Nephron progenitor cell (in vitro differentiated cells): ENCODE measurements at regions not wholly inside any gene's neighbourhood (a gene's known extent, or its start where the extent isn't known, plus 50 kb on each side); places are given as distances from the start of the nearest gene placed in this dataset.
A peak's percentile ranks its signal among the peaks of the same experiment; 100 is the strongest.
"Not testable (repeated sequence)": the region's sequence is repeated elsewhere in the genome, so short reads cannot be mapped to it uniquely, and the experiment has no call there.

ENCODE experiments used
- DNase-seq: peaks from one replicate; pipeline ENCODE4 v3.0.0; 2021
- H3K27ac Mint-ChIP-seq: 2 replicates; pipeline ENCODE4 v1.8.0; 2021; ENCODE audit warnings: mild to moderate bottlenecking, moderate library complexity, mixed read lengths
- H3K27me3 Mint-ChIP-seq: 2 replicates; pipeline ENCODE4 v1.8.0; 2021; ENCODE audit warnings: mild to moderate bottlenecking, low read depth, mixed read lengths; ENCODE audit not compliant: poor library complexity
- H3K36me3 Mint-ChIP-seq: 2 replicates; pipeline ENCODE4 v1.8.0; 2021; ENCODE audit warnings: low read depth, mixed read lengths
- H3K4me1 Mint-ChIP-seq: 2 replicates; pipeline ENCODE4 v1.8.0; 2021; ENCODE audit warnings: mixed read lengths
- H3K4me3 Mint-ChIP-seq: 2 replicates; pipeline ENCODE4 v1.8.0; 2021; ENCODE audit warnings: mild to moderate bottlenecking, moderate library complexity, mixed read lengths
- H3K9me3 Mint-ChIP-seq: 2 replicates; pipeline ENCODE4 v1.8.0; 2021; ENCODE audit warnings: mild to moderate bottlenecking, moderate library complexity, mixed read lengths
- TF ChIP-seq, protein P1 (sequence below): fragments of 200-600 bp; sonication (generic); IDR thresholded peaks from 2 replicates; pipeline ENCODE4 v1.5.0; 2021; ENCODE audit warnings: antibody characterized with exemption

DNA sequence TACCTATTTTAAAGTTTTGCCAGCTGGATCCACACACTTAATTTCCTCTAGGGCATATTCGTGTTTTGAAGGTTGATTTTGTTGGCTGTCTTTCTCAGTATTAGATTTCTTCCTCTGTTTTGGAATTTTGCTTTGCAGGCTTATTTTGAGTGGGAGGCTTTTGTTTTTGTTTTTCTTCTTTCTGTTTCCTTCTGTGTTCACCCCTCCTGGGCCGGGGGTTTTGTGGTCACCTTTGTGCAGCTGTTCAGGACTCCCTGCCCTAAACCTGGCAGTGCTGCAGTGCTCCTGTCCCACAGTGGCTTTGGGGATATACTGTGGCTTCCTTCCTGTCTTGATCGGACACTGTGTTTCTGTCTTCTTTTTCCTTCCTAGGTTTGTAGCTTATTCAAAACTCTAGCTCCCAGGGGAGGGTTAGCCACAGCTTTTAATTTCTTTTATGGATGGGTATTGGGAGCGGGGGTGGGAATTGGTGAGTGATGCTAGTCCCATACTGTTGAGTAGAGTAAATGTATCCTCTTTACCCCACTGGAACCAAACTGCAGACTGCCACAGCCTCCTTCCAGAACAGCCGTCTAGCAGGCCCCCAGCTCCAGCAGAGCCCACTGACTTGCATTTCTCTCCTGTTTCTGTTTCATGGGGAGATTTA, 228.7 kb upstream of the FZD8 start:
- H3K27ac Mint-ChIP-seq, result peak overlapping the region; percentile 90
- H3K36me3 Mint-ChIP-seq, result peaks cover 4% of the 10 kb centered on the region
- peaks cover 3% of the 10 kb centered on the region for H3K27me3 Mint-ChIP-seq
- H3K4me3 Mint-ChIP-seq, result no peak overlapping the region
- peaks cover 55% of the 10 kb centered on the region for H3K4me1 Mint-ChIP-seq
- no peak for DNase-seq
- peaks cover 4% of the 10 kb centered on the region for H3K9me3 Mint-ChIP-seq
- TF ChIP-seq, protein P1, sequence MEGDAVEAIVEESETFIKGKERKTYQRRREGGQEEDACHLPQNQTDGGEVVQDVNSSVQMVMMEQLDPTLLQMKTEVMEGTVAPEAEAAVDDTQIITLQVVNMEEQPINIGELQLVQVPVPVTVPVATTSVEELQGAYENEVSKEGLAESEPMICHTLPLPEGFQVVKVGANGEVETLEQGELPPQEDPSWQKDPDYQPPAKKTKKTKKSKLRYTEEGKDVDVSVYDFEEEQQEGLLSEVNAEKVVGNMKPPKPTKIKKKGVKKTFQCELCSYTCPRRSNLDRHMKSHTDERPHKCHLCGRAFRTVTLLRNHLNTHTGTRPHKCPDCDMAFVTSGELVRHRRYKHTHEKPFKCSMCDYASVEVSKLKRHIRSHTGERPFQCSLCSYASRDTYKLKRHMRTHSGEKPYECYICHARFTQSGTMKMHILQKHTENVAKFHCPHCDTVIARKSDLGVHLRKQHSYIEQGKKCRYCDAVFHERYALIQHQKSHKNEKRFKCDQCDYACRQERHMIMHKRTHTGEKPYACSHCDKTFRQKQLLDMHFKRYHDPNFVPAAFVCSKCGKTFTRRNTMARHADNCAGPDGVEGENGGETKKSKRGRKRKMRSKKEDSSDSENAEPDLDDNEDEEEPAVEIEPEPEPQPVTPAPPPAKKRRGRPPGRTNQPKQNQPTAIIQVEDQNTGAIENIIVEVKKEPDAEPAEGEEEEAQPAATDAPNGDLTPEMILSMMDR, result no peak

DNA sequence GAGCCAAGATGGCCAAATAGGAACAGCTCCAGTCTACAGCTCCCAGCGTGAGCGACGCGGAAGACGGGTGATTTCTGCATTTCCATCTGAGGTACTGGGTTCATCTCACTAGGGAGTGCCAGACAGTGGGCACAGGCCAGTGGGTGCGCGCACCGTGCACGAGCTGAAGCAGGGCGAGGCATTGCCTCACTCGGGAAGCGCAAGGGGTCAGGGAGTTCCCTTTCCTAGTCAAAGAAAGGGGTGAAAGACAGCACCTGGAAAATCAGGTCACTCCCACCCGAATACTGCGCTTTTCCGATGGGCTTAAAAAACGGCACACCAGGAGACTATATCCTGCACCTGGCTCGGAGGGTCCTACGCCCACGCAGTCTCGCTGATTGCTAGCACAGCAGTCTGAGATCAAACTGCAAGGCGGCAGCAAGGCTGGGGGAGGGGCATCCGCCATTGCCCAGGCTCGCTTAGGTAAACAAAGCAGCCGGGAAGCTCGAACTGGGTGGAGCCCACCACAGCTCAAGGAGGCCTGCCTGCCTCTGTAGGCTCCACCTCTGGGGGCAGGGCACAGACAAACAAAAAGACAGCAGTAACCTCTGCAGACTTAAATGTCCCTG, 216.7 kb upstream of the FZD8 start:
- peak overlapping the region; percentile 45 for H3K27ac Mint-ChIP-seq
- H3K4me1 Mint-ChIP-seq, result peaks cover 12% of the 10 kb centered on the region
- H3K27me3 Mint-ChIP-seq, result not testable (repeated sequence)
- peaks cover 39% of the 10 kb centered on the region for H3K9me3 Mint-ChIP-seq
- peak overlapping the region; percentile 72 for H3K4me3 Mint-ChIP-seq
- DNase-seq, result peak; percentile 46
- H3K36me3 Mint-ChIP-seq, result peaks cover 14% of the 10 kb centered on the region

DNA sequence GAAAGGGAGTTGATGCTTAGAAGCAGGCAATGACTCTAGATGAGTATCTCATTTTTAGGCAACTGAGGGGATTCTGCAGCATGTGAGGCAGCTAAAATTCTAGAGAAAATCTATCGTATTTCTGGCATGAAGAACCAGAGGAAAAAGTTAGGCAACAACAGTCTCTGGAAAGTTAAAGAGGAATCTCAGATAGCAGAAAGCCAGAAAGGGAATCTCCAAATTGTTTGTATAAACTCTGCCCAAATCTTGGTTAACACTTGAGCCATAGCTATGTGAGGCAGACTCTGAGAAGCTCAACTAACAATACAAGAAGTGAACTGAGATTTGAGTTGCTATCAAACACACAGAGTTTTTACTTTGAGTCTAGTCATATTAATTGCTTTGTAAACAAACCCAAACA, 215.8 kb upstream of the FZD8 start:
- Mint-ChIP-seq H3K9me3 (peaks cover 37% of the 10 kb centered on the region), H3K27me3 (no peaks in the 10 kb centered on the region), H3K36me3 (peaks cover 14% of the 10 kb centered on the region), H3K4me3 (no peak overlapping the region), H3K4me1 (peaks cover 12% of the 10 kb centered on the region), H3K27ac (no peak overlapping the region)
- TF ChIP-seq, protein P1, result no peak
- no peak for DNase-seq

DNA sequence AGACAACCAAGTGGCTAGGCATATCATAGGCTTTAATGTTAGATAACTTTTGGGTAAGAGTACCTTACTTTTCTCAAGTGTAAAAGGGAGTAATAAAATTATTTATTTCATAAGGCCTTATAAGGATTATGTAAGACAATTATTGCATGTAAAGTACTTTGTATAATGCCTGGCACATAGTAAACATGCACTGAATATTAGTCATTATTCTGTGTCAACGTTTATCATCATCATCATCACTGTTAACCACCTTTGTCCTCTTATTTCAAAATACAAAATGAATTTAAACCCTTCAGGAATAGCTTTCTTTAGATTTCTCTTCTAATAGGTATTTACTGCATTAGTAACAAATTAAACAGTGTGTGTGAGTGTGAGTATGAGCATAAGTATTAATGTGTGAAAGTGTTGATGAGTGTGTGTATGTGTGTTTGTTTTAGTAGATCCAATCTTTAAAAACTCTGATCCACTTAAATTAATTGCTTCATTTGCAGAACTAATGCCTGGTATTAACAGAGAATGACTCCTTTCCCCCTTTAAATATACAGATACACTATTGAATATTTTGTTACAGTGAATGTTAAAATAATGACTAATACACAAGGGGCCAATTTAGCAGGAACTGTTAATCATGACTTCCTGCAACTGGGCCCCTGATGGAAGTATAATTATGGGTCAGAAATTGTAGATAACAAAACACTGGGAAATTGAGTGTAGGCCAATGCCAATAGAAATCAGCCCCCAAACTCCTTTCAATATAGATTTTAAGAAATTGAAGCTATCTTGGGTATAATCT, 213.3 kb upstream of the FZD8 start:
- H3K36me3 Mint-ChIP-seq, result peaks cover 14% of the 10 kb centered on the region
- TF ChIP-seq, protein P1, result no peak
- H3K27me3 Mint-ChIP-seq, result no peaks in the 10 kb centered on the region
- peaks cover 12% of the 10 kb centered on the region for H3K4me1 Mint-ChIP-seq
- DNase-seq, result no peak
- peaks cover 27% of the 10 kb centered on the region for H3K9me3 Mint-ChIP-seq
- no peak overlapping the region for H3K27ac Mint-ChIP-seq
- no peak overlapping the region for H3K4me3 Mint-ChIP-seq

DNA sequence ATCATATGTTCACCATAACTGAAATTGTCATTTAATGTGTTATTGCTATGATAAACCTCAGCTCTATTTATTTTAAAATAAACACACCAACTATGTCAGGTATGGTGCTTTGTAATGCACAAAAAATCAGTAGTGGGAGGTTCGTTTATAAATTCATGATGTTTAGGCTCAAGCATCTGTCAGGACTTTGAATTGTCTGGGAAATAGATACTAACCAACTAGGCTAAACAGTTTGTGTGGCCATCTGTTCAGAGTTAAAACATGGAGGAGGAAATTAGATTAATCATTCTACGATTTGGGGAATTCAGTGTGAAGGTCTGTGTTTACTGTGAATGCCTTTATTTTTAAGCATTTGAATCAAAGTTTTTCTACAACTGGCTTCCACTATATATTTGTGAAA, 212.6 kb upstream of the FZD8 start:
- TF ChIP-seq, protein P1, result no peak
- Mint-ChIP-seq H3K27me3 (no peaks in the 10 kb centered on the region), H3K36me3 (peaks cover 14% of the 10 kb centered on the region), H3K27ac (no peak overlapping the region), H3K9me3 (peaks cover 27% of the 10 kb centered on the region), H3K4me1 (peaks cover 17% of the 10 kb centered on the region), H3K4me3 (no peak overlapping the region)
- DNase-seq, result no peak

DNA sequence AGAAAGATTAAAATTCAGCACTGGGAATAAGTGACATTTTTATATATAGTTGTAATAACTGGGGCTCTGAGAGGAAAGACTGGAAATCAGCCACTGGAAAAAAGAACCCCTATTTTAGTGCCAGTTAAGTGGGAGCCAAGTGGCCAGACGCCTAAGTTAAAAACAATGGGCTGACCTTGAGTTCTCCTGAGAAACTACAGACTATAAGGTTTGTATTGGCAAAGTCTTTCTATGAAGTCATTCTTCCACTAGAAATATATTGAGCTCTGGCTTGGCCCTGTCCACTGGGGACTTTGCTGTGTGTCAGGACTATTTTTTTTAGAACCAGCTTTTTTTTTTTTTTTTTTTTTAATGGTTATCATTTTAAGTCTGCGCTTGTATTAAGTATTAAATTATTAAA, 210.6 kb upstream of the FZD8 start:
- Mint-ChIP-seq H3K27me3 (no peaks in the 10 kb centered on the region), H3K27ac (no peak overlapping the region), H3K36me3 (peaks cover 3% of the 10 kb centered on the region), H3K9me3 (peaks cover 13% of the 10 kb centered on the region), H3K4me1 (peaks cover 29% of the 10 kb centered on the region), H3K4me3 (no peak overlapping the region)
- DNase-seq, result no peak
- TF ChIP-seq, protein P1, result no peak
